ENCODE measurements at regions not wholly inside any gene's neighbourhood (a gene's known extent, or its start where the extent isn't known, plus 50 kb on each side); places are given as distances from the start of the nearest gene placed in this dataset.
"Not testable (repeated sequence)": the region's sequence is repeated elsewhere in the genome, so short reads cannot be mapped to it uniquely, and the experiment has no call there.

- no peak for DNase-seq
Measured at GRCh38 chr10:28449926-28450325, 83.0 kb upstream of the WAC start.

- no peak for DNase-seq
Measured at GRCh38 chr10:28453926-28454325, 79.0 kb upstream of the WAC start.

- no peak for DNase-seq
Measured at GRCh38 chr10:28457110-28457509, 75.8 kb upstream of the WAC start.

GRCh38 chr10:28457873-28458272, 75.0 kb upstream of the WAC start:
- not testable (repeated sequence) for DNase-seq

- no peak for DNase-seq
Measured at GRCh38 chr10:28459453-28460144, 73.3 kb upstream of the WAC start.

- no peak for DNase-seq
Measured at GRCh38 chr10:28463141-28463540, 69.8 kb upstream of the WAC start.

- DNase-seq = no peak
Measured at GRCh38 chr10:28463676-28464395, 69.1 kb upstream of the WAC start.

- no peak for DNase-seq
Measured at GRCh38 chr10:28467615-28468014, 65.3 kb upstream of the WAC start.

- no peak for DNase-seq
Measured at GRCh38 chr10:28468707-28469483, 64.0 kb upstream of the WAC start.

GRCh38 chr10:28470873-28471651, 61.9 kb upstream of the WAC start:
- no peak for DNase-seq

- DNase-seq = no peak
Measured at GRCh38 chr10:28471652-28472050, 61.3 kb upstream of the WAC start.

- no peak for DNase-seq
Measured at GRCh38 chr10:28478646-28479045, 54.3 kb upstream of the WAC start.

GRCh38 chr10:28479425-28479865, 53.5 kb upstream of the WAC start:
- no peak for DNase-seq

- no peak for DNase-seq
Measured at GRCh38 chr10:28479927-28480627, 52.8 kb upstream of the WAC start.

- DNase-seq = no peak
Measured at GRCh38 chr10:28480628-28480965, 52.3 kb upstream of the WAC start.

- DNase-seq = not testable (repeated sequence)
Measured at GRCh38 chr10:28481346-28481745, 51.6 kb upstream of the WAC start.

- DNase-seq = no peak
Measured at GRCh38 chr10:28481968-28482367, 51.0 kb upstream of the WAC start.

Measured in CD4-positive, alpha-beta T cell treated with Interferon gamma for 1 hour (primary cell).